ENCODE measurements at regions not wholly inside any gene's neighbourhood (a gene's known extent, or its start where the extent isn't known, plus 50 kb on each side); places are given as distances from the start of the nearest gene placed in this dataset.

DNA sequence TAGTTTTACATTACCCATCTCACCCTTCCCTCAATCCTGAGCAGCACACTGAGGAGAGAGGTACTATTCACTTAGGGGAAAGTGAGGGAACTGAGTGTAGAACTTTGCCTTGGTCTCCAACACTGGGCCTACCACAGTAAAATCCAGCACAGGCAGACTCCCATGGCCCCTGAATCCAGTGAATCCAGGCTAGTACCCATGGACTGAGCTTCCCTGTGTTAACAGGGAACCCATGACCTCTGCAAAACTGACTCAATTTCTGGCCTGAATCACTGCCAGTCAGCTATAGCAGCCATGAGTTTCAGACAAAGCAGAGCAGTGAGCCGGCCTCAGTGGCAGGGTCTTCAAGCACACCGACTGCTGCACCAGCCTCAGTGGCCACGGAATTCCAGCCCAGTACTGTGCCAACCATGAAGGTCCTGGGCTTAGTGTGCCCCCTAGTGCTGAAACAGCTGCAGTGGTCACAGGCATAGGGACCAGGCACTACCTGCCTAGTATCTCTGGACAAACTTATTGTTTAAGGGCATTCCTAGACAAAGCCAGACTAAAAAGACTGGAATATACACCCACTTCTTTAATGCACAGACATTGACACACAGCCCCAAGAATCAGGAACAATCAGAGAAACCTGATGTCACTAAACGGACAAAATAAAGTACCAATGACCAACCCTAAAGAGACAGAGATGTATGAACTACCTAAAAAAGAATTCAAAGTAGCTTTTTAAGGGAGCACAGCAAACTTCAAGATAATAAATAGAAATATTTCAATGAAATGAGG is 127.4 kb upstream of the RPL34 start:
- TF ChIP-seq, protein P1, sequence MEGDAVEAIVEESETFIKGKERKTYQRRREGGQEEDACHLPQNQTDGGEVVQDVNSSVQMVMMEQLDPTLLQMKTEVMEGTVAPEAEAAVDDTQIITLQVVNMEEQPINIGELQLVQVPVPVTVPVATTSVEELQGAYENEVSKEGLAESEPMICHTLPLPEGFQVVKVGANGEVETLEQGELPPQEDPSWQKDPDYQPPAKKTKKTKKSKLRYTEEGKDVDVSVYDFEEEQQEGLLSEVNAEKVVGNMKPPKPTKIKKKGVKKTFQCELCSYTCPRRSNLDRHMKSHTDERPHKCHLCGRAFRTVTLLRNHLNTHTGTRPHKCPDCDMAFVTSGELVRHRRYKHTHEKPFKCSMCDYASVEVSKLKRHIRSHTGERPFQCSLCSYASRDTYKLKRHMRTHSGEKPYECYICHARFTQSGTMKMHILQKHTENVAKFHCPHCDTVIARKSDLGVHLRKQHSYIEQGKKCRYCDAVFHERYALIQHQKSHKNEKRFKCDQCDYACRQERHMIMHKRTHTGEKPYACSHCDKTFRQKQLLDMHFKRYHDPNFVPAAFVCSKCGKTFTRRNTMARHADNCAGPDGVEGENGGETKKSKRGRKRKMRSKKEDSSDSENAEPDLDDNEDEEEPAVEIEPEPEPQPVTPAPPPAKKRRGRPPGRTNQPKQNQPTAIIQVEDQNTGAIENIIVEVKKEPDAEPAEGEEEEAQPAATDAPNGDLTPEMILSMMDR (IDR thresholded peaks at IDR 0.05; ENCODE audit: insufficient read depth, low read length, poor library complexity, severe bottlenecking) = peak; percentile 39
- TF ChIP-seq EZH2phosphoT487 (conservative IDR thresholded peaks at IDR 0.05; ENCODE audit: low read length) = no peak

Data from SU-DHL-6 (cell line).